Activated T-cell treated with anti-CD3 and anti-CD28 coated beads, Interleukin-2, amount 50 U/mL, for 4 hours (primary cell): ENCODE measurements at regions not wholly inside any gene's neighbourhood (a gene's known extent, or its start where the extent isn't known, plus 50 kb on each side); places are given as distances from the start of the nearest gene placed in this dataset.

Experiments
- ATAC-seq, 2 donors: fragments of 200-7000 bp; cut with Tn5 transposase; one replicate each; pipeline ENCODE4 v1.10.0; 2021
- DNase-seq: peaks from one replicate; pipeline ENCODE4 v3.0.0-alpha.2; 2020
- H3K27me3 Mint-ChIP-seq: one replicate; pipeline ENCODE4 v1.8.0; 2021; ENCODE audit warnings: low read depth, mixed read lengths
- H3K36me3 Mint-ChIP-seq: one replicate; pipeline ENCODE4 v1.8.0; 2022; ENCODE audit warnings: mixed read lengths; ENCODE audit not compliant: insufficient read depth
- H3K4me1 Mint-ChIP-seq: one replicate; pipeline ENCODE4 v1.8.0; 2021; ENCODE audit warnings: low read depth, mixed read lengths
- H3K4me3 Mint-ChIP-seq: one replicate; pipeline ENCODE4 v1.8.0; 2021; ENCODE audit warnings: mild to moderate bottlenecking, moderate library complexity, mixed read lengths
- H3K9me3 Mint-ChIP-seq: one replicate; pipeline ENCODE4 v1.8.0; 2021; ENCODE audit warnings: mixed read lengths

DNA sequence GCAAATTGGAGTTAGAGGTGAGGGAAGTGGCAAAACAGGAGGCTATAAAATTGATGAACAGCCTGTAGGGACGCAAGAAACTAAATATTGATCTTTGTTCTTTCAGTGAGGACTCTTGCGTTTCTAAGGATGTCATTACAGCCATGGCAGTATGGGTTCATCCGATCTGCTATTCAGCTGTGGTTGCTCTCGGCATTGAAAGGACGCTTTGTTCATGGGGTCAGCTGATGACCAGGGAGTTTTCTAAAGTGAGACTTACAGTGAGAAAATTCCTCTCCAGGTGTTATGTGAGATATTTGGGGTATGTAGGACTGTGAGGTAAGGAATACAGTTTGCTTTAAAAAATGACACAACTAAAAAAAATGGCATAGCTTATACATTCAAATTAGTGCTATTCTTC is 52.7 kb upstream of the PELI1 start:
- no peaks in the 10 kb centered on the region for H3K27me3 Mint-ChIP-seq

DNA sequence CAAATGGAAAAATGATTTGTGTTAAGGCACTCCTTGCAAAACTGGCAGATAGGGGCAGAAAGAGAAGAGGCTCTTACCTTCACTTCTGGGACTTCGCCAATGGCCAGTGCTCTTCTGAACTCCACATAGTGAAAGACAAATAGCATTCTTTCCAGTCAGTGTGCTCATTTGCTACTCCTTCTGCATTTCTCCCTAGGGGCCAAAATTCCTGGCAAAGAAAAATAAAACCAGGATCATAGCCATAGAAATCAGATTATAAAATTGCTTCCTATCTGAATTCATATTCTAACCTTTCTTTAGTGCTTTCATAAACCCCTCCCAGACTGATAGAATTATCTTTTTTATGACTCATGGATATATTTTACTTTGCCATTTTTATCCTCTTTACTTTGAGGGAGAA is 56.9 kb upstream of the PELI1 start:
- peaks cover 2% of the 10 kb centered on the region for H3K36me3 Mint-ChIP-seq
- H3K27me3 Mint-ChIP-seq: no peaks in the 10 kb centered on the region
- ATAC-seq (no peak), DNase-seq (no peak)
- no peak overlapping the region for H3K4me3 Mint-ChIP-seq
- H3K4me1 Mint-ChIP-seq: peaks cover 59% of the 10 kb centered on the region
- H3K9me3 Mint-ChIP-seq: no peaks in the 10 kb centered on the region

More for the DNA sequence above, 52.7 kb upstream of the PELI1 start:
- H3K36me3 Mint-ChIP-seq: peaks cover 2% of the 10 kb centered on the region
- no peak for ATAC-seq
- H3K4me3 Mint-ChIP-seq: no peak overlapping the region
- peaks cover 26% of the 10 kb centered on the region for H3K4me1 Mint-ChIP-seq
- H3K9me3 Mint-ChIP-seq: no peaks in the 10 kb centered on the region
- no peak for DNase-seq

DNA sequence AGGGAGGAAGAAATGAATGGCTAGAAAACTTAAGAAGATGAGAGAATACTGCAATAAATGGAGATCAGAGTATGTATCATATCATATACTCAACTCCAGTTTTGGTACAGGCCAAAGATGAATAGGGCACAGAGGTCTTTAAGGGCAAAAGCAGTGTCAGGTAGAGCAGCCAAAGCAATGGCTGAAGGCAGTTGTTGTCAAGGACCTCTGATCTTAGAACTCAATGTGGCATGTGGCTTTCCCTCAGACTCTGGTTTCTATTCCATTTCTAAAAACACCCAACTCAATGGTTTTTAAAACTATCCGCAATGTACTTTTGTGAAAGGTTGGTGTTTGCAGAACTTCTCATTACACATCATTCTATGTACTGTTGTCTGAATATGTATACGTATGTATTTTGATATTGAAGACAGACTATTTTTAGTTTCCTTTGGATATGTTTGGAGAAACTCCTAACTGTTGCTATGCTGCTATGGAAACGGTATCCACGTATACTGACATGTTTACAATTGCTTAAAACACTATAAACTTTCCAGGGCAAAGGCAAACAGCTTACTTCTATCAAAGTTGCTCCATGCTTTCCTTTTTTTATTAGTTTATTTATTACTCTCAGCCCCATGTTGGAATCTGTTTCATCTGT is 58.1 kb upstream of the PELI1 start:
- no peaks in the 10 kb centered on the region for H3K9me3 Mint-ChIP-seq
- peaks cover 66% of the 10 kb centered on the region for H3K4me1 Mint-ChIP-seq
- no peak overlapping the region for H3K4me3 Mint-ChIP-seq
- DNase-seq (no peak), ATAC-seq (no peak)
- H3K27me3 Mint-ChIP-seq: no peaks in the 10 kb centered on the region
- H3K36me3 Mint-ChIP-seq: peaks cover 2% of the 10 kb centered on the region

DNA sequence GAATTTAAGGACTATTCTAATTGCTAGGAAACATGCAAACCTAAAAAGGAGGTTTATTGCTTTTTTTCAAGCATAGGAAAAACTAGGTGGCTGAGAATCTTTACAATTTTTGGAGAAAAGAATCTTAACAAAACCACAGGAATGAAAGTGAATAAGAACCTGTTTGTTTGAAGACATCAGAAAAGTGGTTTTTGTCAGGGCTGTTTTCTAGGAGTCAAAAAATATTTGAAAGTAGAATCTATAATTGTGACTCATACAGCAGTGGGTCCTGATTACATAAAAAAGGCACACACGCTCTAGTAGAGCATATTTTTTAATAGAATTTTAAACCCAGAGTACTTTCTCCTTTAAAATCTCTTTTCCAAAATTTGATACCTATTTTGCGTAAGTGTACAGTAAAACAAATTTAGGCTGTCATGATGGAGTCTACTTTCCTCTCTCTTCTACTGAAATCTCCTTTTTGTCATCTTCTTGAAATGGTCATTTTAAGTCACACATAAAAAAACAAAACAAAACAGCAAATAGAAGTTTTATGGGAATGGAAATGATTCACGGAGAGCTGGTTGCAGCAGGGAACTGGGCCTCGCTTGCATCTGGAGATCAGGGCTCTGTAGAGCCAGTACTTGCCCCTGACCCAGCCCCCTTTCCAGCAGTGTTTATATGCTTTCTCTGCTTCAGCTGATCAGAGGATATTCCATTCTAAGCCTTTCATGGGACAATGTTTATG is 59.1 kb upstream of the PELI1 start:
- ATAC-seq (peak; percentile 33 to 35), DNase-seq (no peak)
- no peaks in the 10 kb centered on the region for H3K27me3 Mint-ChIP-seq
- H3K4me1 Mint-ChIP-seq: peaks cover 68% of the 10 kb centered on the region
- no peaks in the 10 kb centered on the region for H3K9me3 Mint-ChIP-seq
- peak overlapping the region; percentile 78 for H3K4me3 Mint-ChIP-seq
- H3K36me3 Mint-ChIP-seq: peaks cover 2% of the 10 kb centered on the region

DNA sequence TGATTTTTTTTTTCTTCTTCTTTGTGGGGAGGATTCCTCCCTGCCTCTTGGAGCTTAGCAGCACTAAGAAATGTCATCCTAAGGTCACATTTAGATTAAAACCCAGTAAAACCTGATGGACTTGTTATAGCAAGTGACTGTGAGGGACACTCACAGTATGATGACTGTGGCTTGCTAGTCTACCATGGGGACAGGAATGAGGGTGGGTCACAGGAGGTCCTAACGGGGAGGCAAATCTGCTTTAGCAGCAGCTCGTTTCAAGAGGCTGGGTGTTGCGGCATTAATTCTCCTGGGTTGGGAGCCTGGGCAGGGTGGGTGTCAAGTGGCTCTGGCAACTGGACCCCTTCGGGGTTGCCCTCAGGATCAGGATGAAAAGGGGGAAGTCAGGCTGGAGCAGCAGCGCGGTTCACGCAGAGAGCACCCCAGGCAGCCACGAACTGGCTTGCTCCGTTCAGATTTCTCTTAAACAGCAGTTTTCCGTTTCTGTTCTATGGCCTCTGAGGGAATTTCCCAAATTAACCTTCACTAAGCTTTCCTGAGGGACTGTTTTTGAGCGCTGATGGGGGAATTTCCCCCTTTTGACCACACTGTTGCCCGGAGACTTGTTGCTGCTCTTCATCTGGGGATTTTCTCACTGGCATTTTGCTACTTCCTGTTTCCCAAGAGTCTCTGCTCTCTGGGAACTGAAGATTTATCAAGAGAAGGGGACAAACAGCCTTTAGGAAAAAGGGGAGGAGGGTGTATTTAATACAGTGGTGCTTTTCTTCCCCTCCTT is 59.8 kb upstream of the PELI1 start:
- peak; percentile 19 for DNase-seq
- Mint-ChIP-seq H3K4me1 (peaks cover 75% of the 10 kb centered on the region), H3K36me3 (peaks cover 2% of the 10 kb centered on the region), H3K27me3 (no peaks in the 10 kb centered on the region), H3K9me3 (no peaks in the 10 kb centered on the region), H3K4me3 (peak overlapping the region; percentile 78)
- ATAC-seq: peak; percentile 72 to 73

DNA sequence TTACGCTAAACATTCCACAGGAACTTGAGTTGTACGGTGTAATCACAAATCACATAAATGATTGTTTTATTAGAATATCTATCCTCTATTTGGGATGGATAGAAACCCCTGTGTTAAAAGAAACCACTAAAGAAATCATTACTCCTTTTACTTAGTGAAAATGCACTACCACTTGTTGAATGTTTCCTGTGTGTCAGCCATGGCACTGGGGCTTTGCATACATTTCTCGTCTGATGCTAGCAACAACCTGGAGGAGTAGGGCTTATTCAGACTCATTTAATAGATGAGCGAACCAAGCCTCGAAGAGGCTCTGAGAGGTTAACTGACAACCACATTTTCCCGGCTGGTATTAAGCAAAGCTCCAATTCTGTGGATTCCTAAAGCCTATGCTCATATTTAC is 60.5 kb upstream of the PELI1 start:
- Mint-ChIP-seq H3K27me3 (no peaks in the 10 kb centered on the region), H3K4me1 (peaks cover 76% of the 10 kb centered on the region), H3K36me3 (peaks cover 2% of the 10 kb centered on the region), H3K4me3 (peak overlapping the region; percentile 78), H3K9me3 (no peaks in the 10 kb centered on the region)
- ATAC-seq (peak; percentile 44 to 52), DNase-seq (no peak)

DNA sequence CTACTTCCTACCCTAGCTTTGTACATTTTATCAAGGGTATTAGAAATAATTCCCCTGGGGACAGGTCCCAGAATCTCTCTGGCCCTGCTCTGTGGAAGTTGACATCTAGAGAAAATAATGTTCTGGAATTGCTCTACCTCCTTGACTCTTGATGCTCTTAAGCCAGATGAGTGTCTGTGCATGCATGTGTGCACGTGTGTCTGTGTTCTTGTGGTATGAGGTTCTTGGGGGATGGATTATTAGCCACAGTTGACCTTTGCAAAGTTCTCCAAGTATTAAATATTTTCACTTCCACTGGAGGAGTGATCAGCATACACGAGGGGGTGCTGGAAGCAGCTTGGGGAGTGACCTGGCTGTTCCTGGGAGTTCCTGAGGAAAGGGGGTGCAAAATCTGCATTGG is 61.2 kb upstream of the PELI1 start:
- no peaks in the 10 kb centered on the region for H3K9me3 Mint-ChIP-seq

DNA sequence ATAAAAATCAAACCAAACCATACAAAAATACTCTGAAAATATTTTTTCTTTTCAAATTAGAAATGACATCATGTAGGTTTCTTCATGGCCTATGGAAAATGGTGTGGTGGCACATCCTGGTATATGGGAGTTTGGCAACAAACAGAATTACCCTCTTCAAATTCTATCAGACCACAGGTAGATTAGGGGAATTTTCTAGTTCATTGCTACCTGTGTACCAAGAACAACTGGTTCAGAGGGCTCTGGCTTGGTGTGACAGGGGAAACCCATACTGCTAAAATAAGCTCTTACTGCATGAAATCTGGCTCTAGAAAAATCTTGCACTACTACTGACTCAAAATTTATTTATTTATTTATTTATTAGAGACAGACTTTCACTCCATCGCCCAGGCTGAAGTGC is 63.4 kb upstream of the PELI1 start:
- DNase-seq: no peak

More for the DNA sequence above, 61.2 kb upstream of the PELI1 start:
- peaks cover 74% of the 10 kb centered on the region for H3K4me1 Mint-ChIP-seq
- no peak overlapping the region for H3K4me3 Mint-ChIP-seq
- DNase-seq (no peak), ATAC-seq (no peak)
- peaks cover 2% of the 10 kb centered on the region for H3K36me3 Mint-ChIP-seq
- no peaks in the 10 kb centered on the region for H3K27me3 Mint-ChIP-seq

DNA sequence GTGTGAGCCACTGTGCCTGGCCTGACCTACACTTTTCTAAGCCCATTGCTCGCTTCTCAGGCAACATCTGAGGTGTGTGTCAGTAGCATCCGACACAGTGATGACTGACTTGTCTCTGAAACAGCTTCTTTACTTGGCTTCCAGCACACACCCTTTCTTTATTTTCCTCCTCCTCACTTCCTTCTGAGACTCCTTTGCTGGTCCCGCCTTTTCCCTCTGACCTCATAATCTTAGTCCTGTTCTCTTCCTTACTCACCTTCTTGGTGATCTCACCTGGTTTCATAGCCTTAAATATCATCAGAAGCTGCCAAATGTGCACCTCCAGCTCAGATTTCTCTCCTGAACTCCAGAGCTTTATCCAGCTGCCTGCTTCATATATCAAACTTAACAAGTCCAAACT is 66.6 kb upstream of the PELI1 start:
- no peak overlapping the region for H3K4me3 Mint-ChIP-seq
- peaks cover 77% of the 10 kb centered on the region for H3K4me1 Mint-ChIP-seq
- no peaks in the 10 kb centered on the region for H3K36me3 Mint-ChIP-seq
- ATAC-seq (no peak), DNase-seq (no peak)
- H3K9me3 Mint-ChIP-seq: peaks cover 5% of the 10 kb centered on the region
- no peaks in the 10 kb centered on the region for H3K27me3 Mint-ChIP-seq

More for the DNA sequence above, 63.4 kb upstream of the PELI1 start:
- no peak for ATAC-seq
- Mint-ChIP-seq H3K27me3 (no peaks in the 10 kb centered on the region), H3K36me3 (no peaks in the 10 kb centered on the region), H3K9me3 (peaks cover 5% of the 10 kb centered on the region), H3K4me3 (no peak overlapping the region), H3K4me1 (peaks cover 78% of the 10 kb centered on the region)

DNA sequence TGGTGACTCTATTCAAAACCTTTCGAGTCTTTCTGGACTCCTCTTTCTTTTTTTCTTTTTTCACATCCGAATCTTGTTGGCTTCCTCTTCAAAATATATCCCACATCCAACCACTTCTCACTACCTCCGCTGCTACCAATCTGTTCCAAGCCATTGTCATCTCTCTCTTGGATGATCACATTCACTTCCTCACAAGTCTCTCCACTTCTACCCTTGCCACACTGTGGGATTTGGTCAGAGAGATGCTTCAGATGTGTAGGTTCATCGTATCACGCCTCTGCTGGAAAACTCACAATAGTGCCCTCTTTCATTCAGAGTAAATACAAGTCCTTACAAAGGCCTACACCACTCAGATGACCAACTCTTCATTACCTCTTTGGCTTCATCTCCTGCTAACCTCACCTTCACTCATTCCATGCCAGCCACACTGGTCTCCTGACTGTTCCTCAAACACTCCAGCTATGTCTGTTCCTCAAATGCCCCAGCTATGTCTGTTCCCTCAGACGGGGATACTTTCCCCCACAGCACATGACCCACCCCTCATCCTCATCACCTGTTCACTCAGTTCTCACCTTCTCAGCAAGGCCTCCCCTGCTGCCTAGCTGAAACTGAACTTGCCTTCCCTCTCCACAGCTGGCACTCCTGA is 67.2 kb upstream of the PELI1 start:
- no peaks in the 10 kb centered on the region for H3K27me3 Mint-ChIP-seq
- peaks cover 5% of the 10 kb centered on the region for H3K9me3 Mint-ChIP-seq
- no peaks in the 10 kb centered on the region for H3K36me3 Mint-ChIP-seq
- DNase-seq (no peak), ATAC-seq (no peak)
- H3K4me3 Mint-ChIP-seq: no peak overlapping the region
- peaks cover 82% of the 10 kb centered on the region for H3K4me1 Mint-ChIP-seq

DNA sequence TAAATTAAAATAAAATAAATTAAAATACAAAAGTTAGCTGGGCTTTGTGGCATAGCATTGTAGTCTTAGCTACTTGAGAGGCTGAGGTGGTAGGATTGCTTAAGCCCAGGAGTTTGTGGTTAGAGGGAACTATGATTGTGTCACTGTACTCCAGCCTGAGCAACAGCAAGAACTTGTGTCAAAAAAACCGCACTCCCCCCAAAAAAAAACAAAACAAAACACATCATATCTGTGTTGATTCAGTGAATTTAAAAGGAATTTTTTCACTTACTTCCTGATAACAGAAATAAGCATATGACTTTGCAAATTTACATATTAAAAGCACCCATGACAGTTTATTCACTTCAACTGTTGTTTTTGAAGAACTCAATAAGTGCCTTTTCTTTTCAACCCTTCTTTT is 68.1 kb upstream of the PELI1 start:
- Mint-ChIP-seq H3K27me3 (no peaks in the 10 kb centered on the region), H3K9me3 (peaks cover 5% of the 10 kb centered on the region), H3K4me3 (no peak overlapping the region), H3K4me1 (peaks cover 77% of the 10 kb centered on the region), H3K36me3 (no peaks in the 10 kb centered on the region)
- no peak for ATAC-seq
- no peak for DNase-seq

DNA sequence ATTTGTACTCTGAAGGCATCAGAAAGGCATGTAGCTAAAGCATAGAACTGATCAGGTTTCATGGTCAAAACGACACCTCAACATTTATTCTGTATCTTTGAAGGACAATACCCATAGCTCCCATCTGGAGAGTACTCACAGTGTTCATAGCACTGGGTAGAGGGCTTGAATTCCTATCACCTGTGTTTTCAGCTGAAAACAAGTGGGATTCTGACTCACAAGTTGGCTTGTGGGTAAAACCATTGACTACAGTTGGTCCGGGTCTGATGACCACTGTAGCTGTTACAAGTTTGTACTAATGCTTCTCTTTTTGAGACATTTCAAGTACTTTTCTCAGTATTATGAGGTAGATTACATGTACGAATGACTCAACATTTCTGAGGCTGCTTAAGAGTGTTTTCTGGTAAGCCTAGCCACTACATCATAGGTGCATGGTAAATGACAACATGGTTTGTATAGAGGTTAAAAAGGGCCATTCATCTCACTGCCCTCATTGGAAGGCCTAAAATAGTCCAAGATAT is 68.6 kb upstream of the PELI1 start:
- Mint-ChIP-seq H3K36me3 (no peaks in the 10 kb centered on the region), H3K4me3 (peak overlapping the region; percentile 47), H3K4me1 (peaks cover 78% of the 10 kb centered on the region), H3K9me3 (peaks cover 5% of the 10 kb centered on the region), H3K27me3 (no peaks in the 10 kb centered on the region)
- DNase-seq (no peak), ATAC-seq (peak; percentile 58 to 61)

DNA sequence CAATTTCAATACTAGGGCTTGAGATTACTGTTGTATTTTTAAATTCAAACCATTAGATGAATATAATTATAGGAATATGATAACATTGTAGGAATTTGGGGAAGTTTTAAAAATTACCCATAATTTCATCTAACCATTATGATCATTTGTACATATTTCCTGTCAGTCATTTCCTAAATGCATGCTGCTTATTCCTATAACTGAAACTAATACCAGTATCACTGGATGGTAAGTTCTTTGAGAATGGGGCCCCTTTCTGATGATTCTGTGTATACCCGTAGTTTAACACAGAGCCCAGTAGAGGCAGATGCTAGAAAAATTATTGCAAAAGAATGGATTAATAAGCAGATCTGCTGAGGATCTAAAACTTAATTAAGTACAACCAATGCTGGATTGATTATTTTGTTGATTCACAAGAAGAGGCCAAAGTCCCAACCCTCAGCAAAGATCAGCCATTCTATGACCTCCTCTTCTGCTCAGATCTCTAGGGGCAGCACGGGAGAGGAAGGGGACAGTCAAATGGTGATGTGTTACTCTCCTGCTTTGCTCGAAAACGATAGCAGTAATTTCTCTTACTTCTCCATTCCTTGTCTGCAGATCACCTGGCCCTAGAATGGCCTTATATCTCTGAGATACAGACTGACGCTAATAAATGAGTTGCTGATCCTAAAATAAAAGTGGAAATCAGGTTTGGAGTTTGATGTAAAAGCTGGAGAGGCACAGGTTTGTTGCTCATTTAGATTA is 69.5 kb upstream of the PELI1 start:
- no peak for DNase-seq
- Mint-ChIP-seq H3K27me3 (no peaks in the 10 kb centered on the region), H3K4me1 (peaks cover 75% of the 10 kb centered on the region), H3K36me3 (no peaks in the 10 kb centered on the region), H3K9me3 (peaks cover 5% of the 10 kb centered on the region), H3K4me3 (peak overlapping the region; percentile 72)
- peak; percentile 3 to 7 for ATAC-seq
